GM12892 (cell line): ENCODE measurements at regions not wholly inside any gene's neighbourhood (a gene's known extent, or its start where the extent isn't known, plus 50 kb on each side); places are given as distances from the start of the nearest gene placed in this dataset.

Experiments
- POLR2A ChIP-seq: IDR thresholded peaks from 2 replicates; pipeline ENCODE4 v1.6.1; 2011; ENCODE audit warnings: low read depth, low read length, control low read depth
- POLR2AphosphoS5 ChIP-seq: IDR thresholded peaks from 2 replicates; pipeline ENCODE4 v1.6.1; 2011; ENCODE audit warnings: low read depth, low read length, control low read depth
- TAF1 ChIP-seq: IDR thresholded peaks from 2 replicates; pipeline ENCODE4 v1.6.1; 2011; ENCODE audit warnings: low read depth, mild to moderate bottlenecking, control low read depth, low read length, borderline replicate concordance

DNA sequence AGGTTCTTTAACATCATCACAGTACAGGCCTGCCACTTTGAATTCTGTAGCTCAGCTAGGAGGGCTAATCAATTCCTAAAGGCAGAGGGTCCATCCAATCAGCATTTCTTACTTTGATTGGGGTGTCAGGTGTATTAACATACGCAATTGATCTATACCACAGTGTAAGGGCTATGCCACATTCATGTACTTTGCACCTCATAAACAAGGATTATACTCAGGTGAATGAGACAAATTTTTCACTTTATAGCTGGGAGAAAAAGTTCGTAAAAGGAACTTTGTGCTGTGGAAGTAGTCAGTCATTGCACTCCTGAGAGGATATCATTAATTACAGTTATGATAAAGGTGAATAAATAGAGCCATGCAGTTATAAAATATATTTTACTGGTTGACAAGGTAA, 119.9 kb upstream of the AHR start:
- TF ChIP-seq POLR2A (no peak), POLR2AphosphoS5 (no peak), TAF1 (no peak)
